ENCODE measurements at regions not wholly inside any gene's neighbourhood (a gene's known extent, or its start where the extent isn't known, plus 50 kb on each side); places are given as distances from the start of the nearest gene placed in this dataset.

GRCh38 chr7:17481118-17481517 lies 182.7 kb downstream of the AHR start:
- H3K27me3 ChIP-seq (ENCODE audit: control insufficient read depth in 1 of 2, insufficient read depth in 2 of 2, low read length in 2 of 2), result no peaks in the 10 kb centered on the region
- no peaks in the 10 kb centered on the region for H3K9me3 ChIP-seq (ENCODE audit: control insufficient read depth in 2 of 2, low read length in 2 of 2)
- H3K27ac ChIP-seq (ENCODE audit: low read length), result no peak overlapping the region
- no peak overlapping the region for H3K9ac ChIP-seq (ENCODE audit: low read length in 2 of 2)
- no peaks in the 10 kb centered on the region for H3K36me3 ChIP-seq (ENCODE audit: control insufficient read depth in 2 of 2, insufficient read depth in 2 of 2, low read length in 2 of 2)
- H3K4me3 ChIP-seq (ENCODE audit: low read length in 2 of 2), result no peak overlapping the region
- no peaks in the 10 kb centered on the region for H3K4me1 ChIP-seq (ENCODE audit: control insufficient read depth, insufficient read depth, low read length)

GRCh38 chr7:17485368-17485767 lies 186.9 kb downstream of the AHR start:
- H3K27me3 ChIP-seq (ENCODE audit: control insufficient read depth in 1 of 2, insufficient read depth in 2 of 2, low read length in 2 of 2), result no peaks in the 10 kb centered on the region
- H3K4me1 ChIP-seq (ENCODE audit: control insufficient read depth, insufficient read depth, low read length), result no peaks in the 10 kb centered on the region
- no peaks in the 10 kb centered on the region for H3K9me3 ChIP-seq (ENCODE audit: control insufficient read depth in 2 of 2, low read length in 2 of 2)
- H3K4me3 ChIP-seq (ENCODE audit: low read length in 2 of 2), result no peak overlapping the region
- no peak overlapping the region for H3K27ac ChIP-seq (ENCODE audit: low read length)
- no peak overlapping the region for H3K9ac ChIP-seq (ENCODE audit: low read length in 2 of 2)
- no peaks in the 10 kb centered on the region for H3K36me3 ChIP-seq (ENCODE audit: control insufficient read depth in 2 of 2, insufficient read depth in 2 of 2, low read length in 2 of 2)

GRCh38 chr7:17485904-17486303 lies 187.5 kb downstream of the AHR start:
- H3K36me3 ChIP-seq (ENCODE audit: control insufficient read depth in 2 of 2, insufficient read depth in 2 of 2, low read length in 2 of 2), result no peaks in the 10 kb centered on the region
- no peaks in the 10 kb centered on the region for H3K4me1 ChIP-seq (ENCODE audit: control insufficient read depth, insufficient read depth, low read length)
- no peaks in the 10 kb centered on the region for H3K9me3 ChIP-seq (ENCODE audit: control insufficient read depth in 2 of 2, low read length in 2 of 2)
- no peaks in the 10 kb centered on the region for H3K27me3 ChIP-seq (ENCODE audit: control insufficient read depth in 1 of 2, insufficient read depth in 2 of 2, low read length in 2 of 2)
- H3K9ac ChIP-seq (ENCODE audit: low read length in 2 of 2), result no peak overlapping the region
- H3K4me3 ChIP-seq (ENCODE audit: low read length in 2 of 2), result no peak overlapping the region
- H3K27ac ChIP-seq (ENCODE audit: low read length), result no peak overlapping the region

- no peaks in the 10 kb centered on the region for H3K9me3 ChIP-seq (ENCODE audit: control insufficient read depth in 2 of 2, low read length in 2 of 2)
- H3K4me3 ChIP-seq (ENCODE audit: low read length in 2 of 2), result no peak overlapping the region
- no peak overlapping the region for H3K27ac ChIP-seq (ENCODE audit: low read length)
- no peak overlapping the region for H3K9ac ChIP-seq (ENCODE audit: low read length in 2 of 2)
- H3K36me3 ChIP-seq (ENCODE audit: control insufficient read depth in 2 of 2, insufficient read depth in 2 of 2, low read length in 2 of 2), result no peaks in the 10 kb centered on the region
- no peaks in the 10 kb centered on the region for H3K4me1 ChIP-seq (ENCODE audit: control insufficient read depth, insufficient read depth, low read length)
- H3K27me3 ChIP-seq (ENCODE audit: control insufficient read depth in 1 of 2, insufficient read depth in 2 of 2, low read length in 2 of 2), result no peaks in the 10 kb centered on the region
These were observed 188.4 kb downstream of the AHR start for GRCh38 chr7:17486835-17487234.

- Histone ChIP-seq H3K9ac (ENCODE audit: low read length in 2 of 2) (no peak overlapping the region), H3K27ac (ENCODE audit: low read length) (no peak overlapping the region), H3K36me3 (ENCODE audit: control insufficient read depth in 2 of 2, insufficient read depth in 2 of 2, low read length in 2 of 2) (no peaks in the 10 kb centered on the region), H3K4me3 (ENCODE audit: low read length in 2 of 2) (no peak overlapping the region), H3K9me3 (ENCODE audit: control insufficient read depth in 2 of 2, low read length in 2 of 2) (no peaks in the 10 kb centered on the region), H3K27me3 (ENCODE audit: control insufficient read depth in 1 of 2, insufficient read depth in 2 of 2, low read length in 2 of 2) (no peaks in the 10 kb centered on the region), H3K4me1 (ENCODE audit: control insufficient read depth, insufficient read depth, low read length) (no peaks in the 10 kb centered on the region)
These were observed 188.9 kb downstream of the AHR start for GRCh38 chr7:17487343-17487742.

- Histone ChIP-seq H3K9me3 (ENCODE audit: control insufficient read depth in 2 of 2, low read length in 2 of 2) (no peaks in the 10 kb centered on the region), H3K4me1 (ENCODE audit: control insufficient read depth, insufficient read depth, low read length) (no peaks in the 10 kb centered on the region), H3K4me3 (ENCODE audit: low read length in 2 of 2) (no peak overlapping the region), H3K27ac (ENCODE audit: low read length) (no peak overlapping the region), H3K36me3 (ENCODE audit: control insufficient read depth in 2 of 2, insufficient read depth in 2 of 2, low read length in 2 of 2) (no peaks in the 10 kb centered on the region), H3K27me3 (ENCODE audit: control insufficient read depth in 1 of 2, insufficient read depth in 2 of 2, low read length in 2 of 2) (no peaks in the 10 kb centered on the region), H3K9ac (ENCODE audit: low read length in 2 of 2) (no peak overlapping the region)
These were observed 190.4 kb downstream of the AHR start for GRCh38 chr7:17488829-17489228.

- Histone ChIP-seq H3K27ac (ENCODE audit: low read length) (no peak overlapping the region), H3K9ac (ENCODE audit: low read length in 2 of 2) (no peak overlapping the region), H3K4me1 (ENCODE audit: control insufficient read depth, insufficient read depth, low read length) (no peaks in the 10 kb centered on the region), H3K27me3 (ENCODE audit: control insufficient read depth in 1 of 2, insufficient read depth in 2 of 2, low read length in 2 of 2) (no peaks in the 10 kb centered on the region), H3K36me3 (ENCODE audit: control insufficient read depth in 2 of 2, insufficient read depth in 2 of 2, low read length in 2 of 2) (no peaks in the 10 kb centered on the region), H3K9me3 (ENCODE audit: control insufficient read depth in 2 of 2, low read length in 2 of 2) (no peaks in the 10 kb centered on the region), H3K4me3 (ENCODE audit: low read length in 2 of 2) (no peak overlapping the region)
These were observed 191.5 kb downstream of the AHR start for GRCh38 chr7:17489961-17490360.

GRCh38 chr7:17490825-17491224 lies 192.4 kb downstream of the AHR start:
- Histone ChIP-seq H3K4me1 (ENCODE audit: control insufficient read depth, insufficient read depth, low read length) (no peaks in the 10 kb centered on the region), H3K27me3 (ENCODE audit: control insufficient read depth in 1 of 2, insufficient read depth in 2 of 2, low read length in 2 of 2) (no peaks in the 10 kb centered on the region), H3K36me3 (ENCODE audit: control insufficient read depth in 2 of 2, insufficient read depth in 2 of 2, low read length in 2 of 2) (no peaks in the 10 kb centered on the region), H3K9ac (ENCODE audit: low read length in 2 of 2) (no peak overlapping the region), H3K9me3 (ENCODE audit: control insufficient read depth in 2 of 2, low read length in 2 of 2) (no peaks in the 10 kb centered on the region), H3K4me3 (ENCODE audit: low read length in 2 of 2) (no peak overlapping the region), H3K27ac (ENCODE audit: low read length) (no peak overlapping the region)

- Histone ChIP-seq H3K4me1 (ENCODE audit: control insufficient read depth, insufficient read depth, low read length) (no peaks in the 10 kb centered on the region), H3K9me3 (ENCODE audit: control insufficient read depth in 2 of 2, low read length in 2 of 2) (no peaks in the 10 kb centered on the region)
These were observed 194.0 kb downstream of the AHR start for GRCh38 chr7:17492437-17492836.

GRCh38 chr7:17493446-17493845 lies 195.0 kb downstream of the AHR start:
- Histone ChIP-seq H3K36me3 (ENCODE audit: control insufficient read depth in 2 of 2, insufficient read depth in 2 of 2, low read length in 2 of 2) (no peaks in the 10 kb centered on the region), H3K4me3 (ENCODE audit: low read length in 2 of 2) (no peak overlapping the region), H3K9ac (ENCODE audit: low read length in 2 of 2) (no peak overlapping the region), H3K27ac (ENCODE audit: low read length) (no peak overlapping the region), H3K4me1 (ENCODE audit: control insufficient read depth, insufficient read depth, low read length) (no peaks in the 10 kb centered on the region), H3K9me3 (ENCODE audit: control insufficient read depth in 2 of 2, low read length in 2 of 2) (no peaks in the 10 kb centered on the region), H3K27me3 (ENCODE audit: control insufficient read depth in 1 of 2, insufficient read depth in 2 of 2, low read length in 2 of 2) (no peaks in the 10 kb centered on the region)

More at GRCh38 chr7:17492437-17492836, 194.0 kb downstream of the AHR start:
- Histone ChIP-seq H3K27ac (ENCODE audit: low read length) (no peak overlapping the region), H3K9ac (ENCODE audit: low read length in 2 of 2) (no peak overlapping the region), H3K27me3 (ENCODE audit: control insufficient read depth in 1 of 2, insufficient read depth in 2 of 2, low read length in 2 of 2) (no peaks in the 10 kb centered on the region), H3K4me3 (ENCODE audit: low read length in 2 of 2) (no peak overlapping the region), H3K36me3 (ENCODE audit: control insufficient read depth in 2 of 2, insufficient read depth in 2 of 2, low read length in 2 of 2) (no peaks in the 10 kb centered on the region)

- Histone ChIP-seq H3K36me3 (ENCODE audit: control insufficient read depth in 2 of 2, insufficient read depth in 2 of 2, low read length in 2 of 2) (no peaks in the 10 kb centered on the region), H3K4me3 (ENCODE audit: low read length in 2 of 2) (no peak overlapping the region), H3K27ac (ENCODE audit: low read length) (no peak overlapping the region), H3K9ac (ENCODE audit: low read length in 2 of 2) (no peak overlapping the region), H3K4me1 (ENCODE audit: control insufficient read depth, insufficient read depth, low read length) (no peaks in the 10 kb centered on the region), H3K27me3 (ENCODE audit: control insufficient read depth in 1 of 2, insufficient read depth in 2 of 2, low read length in 2 of 2) (no peaks in the 10 kb centered on the region), H3K9me3 (ENCODE audit: control insufficient read depth in 2 of 2, low read length in 2 of 2) (no peaks in the 10 kb centered on the region)
These were observed 197.4 kb downstream of the AHR start for GRCh38 chr7:17495655-17496394.
